ENCODE measurements at regions not wholly inside any gene's neighbourhood (a gene's known extent, or its start where the extent isn't known, plus 50 kb on each side); places are given as distances from the start of the nearest gene placed in this dataset.

- no peak for ATAC-seq (ENCODE audit: poor library complexity)
- Mint-ChIP-seq H3K27me3 (no peaks in the 10 kb centered on the region), H3K36me3 (ENCODE audit: low read depth) (no peaks in the 10 kb centered on the region), H3K4me3 (no peak overlapping the region), H3K27ac (no peak overlapping the region), H3K4me1 (ENCODE audit: low read depth) (no peaks in the 10 kb centered on the region), H3K9me3 (peaks cover 11% of the 10 kb centered on the region)
- CTCF ChIA-PET = no interaction called here
- Histone ChIP-seq H3K9me3 (ENCODE audit: control insufficient read depth in 1 of 2, insufficient read depth in 1 of 2, low read length in 2 of 2) (peaks cover 3 to 9% of the 10 kb centered on the region in 2 experiments), H3K4me3 (ENCODE audit: low read length) (no peak overlapping the region), H3K36me3 (ENCODE audit: insufficient read depth, low read length) (no peaks in the 10 kb centered on the region), H3K27me3 (ENCODE audit: control insufficient read depth in 1 of 2, insufficient read depth in 2 of 2, low read length in 2 of 2) (no peaks in the 10 kb centered on the region), H3K4me1 (ENCODE audit: insufficient read depth, low read length) (no peaks in the 10 kb centered on the region), H3K27ac (ENCODE audit: low read depth in 1 of 2, low read length in 2 of 2) (no peak overlapping the region)
- POLR2A ChIA-PET = no interaction called here
- no peak for TF ChIP-seq CTCF (IDR thresholded peaks at IDR 0.05)
- DNase-seq = no peak
- intact Hi-C loops (cut with DNase I, micrococcal nuclease) = no loop called here
These were observed 573.5 kb upstream of the LUZP2 start for GRCh38 chr11:23923357-23923756.

GRCh38 chr11:23924226-23924625 is 572.6 kb upstream of the LUZP2 start:
- intact Hi-C loops (cut with DNase I, micrococcal nuclease) = no loop called here
- Mint-ChIP-seq H3K27ac (no peak overlapping the region), H3K36me3 (ENCODE audit: low read depth) (no peaks in the 10 kb centered on the region), H3K27me3 (no peaks in the 10 kb centered on the region), H3K4me1 (ENCODE audit: low read depth) (no peaks in the 10 kb centered on the region), H3K4me3 (no peak overlapping the region), H3K9me3 (peaks cover 8% of the 10 kb centered on the region)
- ChIA-PET POLR2A (no interaction called here), CTCF (no interaction called here)
- no peak overlapping the region for H3K4me3 ChIP-seq (ENCODE audit: low read length)
- no peaks in the 10 kb centered on the region for H3K4me1 ChIP-seq (ENCODE audit: insufficient read depth, low read length)
- DNase-seq (no peak), ATAC-seq (ENCODE audit: poor library complexity) (no peak)
- H3K27me3 ChIP-seq (ENCODE audit: control insufficient read depth in 1 of 2, insufficient read depth in 2 of 2, low read length in 2 of 2) = no peaks in the 10 kb centered on the region
- H3K9me3 ChIP-seq (ENCODE audit: control insufficient read depth in 1 of 2, insufficient read depth in 1 of 2, low read length in 2 of 2) = peaks cover 3 to 9% of the 10 kb centered on the region in 2 experiments
- no peak for TF ChIP-seq CTCF (IDR thresholded peaks at IDR 0.05)
- H3K27ac ChIP-seq (ENCODE audit: low read depth in 1 of 2, low read length in 2 of 2) = no peak overlapping the region
- no peaks in the 10 kb centered on the region for H3K36me3 ChIP-seq (ENCODE audit: insufficient read depth, low read length)

GRCh38 chr11:23931443-23931842 is 565.4 kb upstream of the LUZP2 start:
- H3K4me3 ChIP-seq (ENCODE audit: low read length) = no peak overlapping the region
- ATAC-seq (ENCODE audit: poor library complexity) = no peak
- no peaks in the 10 kb centered on the region for H3K27me3 ChIP-seq (ENCODE audit: control insufficient read depth in 1 of 2, insufficient read depth in 2 of 2, low read length in 2 of 2)
- intact Hi-C loops (cut with DNase I, micrococcal nuclease) = no loop called here
- ChIA-PET CTCF (no interaction called here), POLR2A (no interaction called here)
- no peak overlapping the region for H3K27ac Mint-ChIP-seq
- no peak overlapping the region for H3K27ac ChIP-seq (ENCODE audit: low read depth in 1 of 2, low read length in 2 of 2)
- H3K4me3 Mint-ChIP-seq = no peak overlapping the region
- no peaks in the 10 kb centered on the region for H3K4me1 ChIP-seq (ENCODE audit: insufficient read depth, low read length)
- no peak for DNase-seq
- peaks cover 7% of the 10 kb centered on the region for H3K9me3 Mint-ChIP-seq
- H3K4me1 Mint-ChIP-seq (ENCODE audit: low read depth) = no peaks in the 10 kb centered on the region
- no peaks in the 10 kb centered on the region for H3K36me3 Mint-ChIP-seq (ENCODE audit: low read depth)
- peaks cover 0 to 14% of the 10 kb centered on the region in 2 experiments for H3K9me3 ChIP-seq (ENCODE audit: control insufficient read depth in 1 of 2, insufficient read depth in 1 of 2, low read length in 2 of 2)
- no peaks in the 10 kb centered on the region for H3K27me3 Mint-ChIP-seq
- no peaks in the 10 kb centered on the region for H3K36me3 ChIP-seq (ENCODE audit: insufficient read depth, low read length)
- no peak for TF ChIP-seq CTCF (IDR thresholded peaks at IDR 0.05)
